GM19438 (cell line): ENCODE measurements at regions not wholly inside any gene's neighbourhood (a gene's known extent, or its start where the extent isn't known, plus 50 kb on each side); places are given as distances from the start of the nearest gene placed in this dataset.
"Not testable (repeated sequence)": the region's sequence is repeated elsewhere in the genome, so short reads cannot be mapped to it uniquely, and the experiment has no call there.

Source experiments
- ATAC-seq: cut with Tn5 transposase; IDR thresholded peaks from one replicate; pipeline ENCODE4 v1.9.1; 2021; ENCODE audit warnings: low read depth; ENCODE audit not compliant: unreplicated experiment

- ATAC-seq = no peak
Observed at GRCh38 chr4:137960371-137961050, 281.6 kb downstream of the SLC7A11 start.

GRCh38 chr4:137957806-137958205 lies 284.3 kb downstream of the SLC7A11 start:
- no peak for ATAC-seq

- ATAC-seq = no peak
Observed at GRCh38 chr4:137956256-137956655, 285.9 kb downstream of the SLC7A11 start.

GRCh38 chr4:137955595-137955994 lies 286.6 kb downstream of the SLC7A11 start:
- no peak for ATAC-seq

GRCh38 chr4:137952116-137952515 lies 290.0 kb downstream of the SLC7A11 start:
- ATAC-seq = no peak

- ATAC-seq = no peak
Observed at GRCh38 chr4:137950286-137950685, 291.9 kb downstream of the SLC7A11 start.

GRCh38 chr4:137949746-137950145 lies 292.4 kb downstream of the SLC7A11 start:
- ATAC-seq = no peak

- ATAC-seq = no peak
Observed at GRCh38 chr4:137946453-137947174, 295.5 kb downstream of the SLC7A11 start.

- ATAC-seq = not testable (repeated sequence)
Observed at GRCh38 chr4:137942815-137943214, 299.3 kb downstream of the SLC7A11 start.

GRCh38 chr4:137942015-137942515 lies 300.1 kb downstream of the SLC7A11 start:
- not testable (repeated sequence) for ATAC-seq

- ATAC-seq = no peak
Observed at GRCh38 chr4:137934911-137935310, 307.2 kb downstream of the SLC7A11 start.

- ATAC-seq = no peak
Observed at GRCh38 chr4:137934046-137934445, 308.1 kb downstream of the SLC7A11 start.

- ATAC-seq = no peak
Observed at GRCh38 chr4:137927972-137928371, 314.2 kb downstream of the SLC7A11 start.

GRCh38 chr4:137923494-137923893 lies 318.7 kb downstream of the SLC7A11 start:
- no peak for ATAC-seq

GRCh38 chr4:137922721-137923120 lies 319.4 kb downstream of the SLC7A11 start:
- ATAC-seq = no peak

GRCh38 chr4:137909529-137910309 lies 332.4 kb downstream of the SLC7A11 start:
- no peak for ATAC-seq

GRCh38 chr4:137905930-137906329 lies 336.2 kb downstream of the SLC7A11 start:
- ATAC-seq = no peak

- ATAC-seq = no peak
Observed at GRCh38 chr4:137901114-137901513, 341.0 kb downstream of the SLC7A11 start.

- ATAC-seq = no peak
Observed at GRCh38 chr4:137896221-137896737, 345.9 kb downstream of the SLC7A11 start.

GRCh38 chr4:137895515-137895914 lies 346.6 kb downstream of the SLC7A11 start:
- not testable (repeated sequence) for ATAC-seq

GRCh38 chr4:137892134-137892533 lies 350.0 kb downstream of the SLC7A11 start:
- no peak for ATAC-seq
